GM12878 (cell line): ENCODE measurements at regions not wholly inside any gene's neighbourhood (a gene's known extent, or its start where the extent isn't known, plus 50 kb on each side); places are given as distances from the start of the nearest gene placed in this dataset.

Source experiments
- ATAC-seq: fragments of 200-7000 bp; cut with Tn5 transposase; 3 replicates; pipeline ENCODE4 v1.9.1; 2020; ENCODE audit warnings: mild to moderate bottlenecking, moderate library complexity
- BruUV-seq: library from RNA; stranded (reverse); fragments of 400-500 nt; replicated peaks from 2 replicates; lab custom pipeline; 2021; lab: Mats Ljungman, UMichigan
- CTCF ChIA-PET: fragments of 300-600 bp; sonication (Branson Sonifier 250); formaldehyde crosslinking; extraction: SDS; loops from one replicate; lab custom pipeline; 2021; ENCODE audit warnings: inconsistent platforms; lab: Yijun Ruan, JAX
- POLR2A ChIA-PET: fragments of 350-600 bp; formaldehyde crosslinking; extraction: SDS; loops from one replicate; lab custom pipeline; 2021; ENCODE audit warnings: inconsistent platforms; lab: Charles Lee
- RAD21 ChIA-PET: fragments of 300-600 bp; sonication (Branson Sonifier 250); formaldehyde crosslinking; loops from one replicate; lab custom pipeline; 2023; ENCODE audit warnings: antibody characterized with exemption; ENCODE audit not compliant: unreplicated experiment; lab: Charles Lee
- SMC1A ChIA-PET: fragments of 300-600 bp; sonication (Branson Sonifier 250); formaldehyde crosslinking; loops from one replicate; lab custom pipeline; 2023; ENCODE audit not compliant: unreplicated experiment, uncharacterized antibody; lab: Charles Lee
- DNase-seq: peaks from one replicate; pipeline ENCODE4 v3.0.0-alpha.2; 2011; ENCODE audit warnings: low read depth, low spot score
- FAIRE-seq: peaks from 3 replicates; lab custom pipeline; 2011; peaks lifted over from hg19 to GRCh38; lab: Jason Lieb, UNC
- H2AFZ ChIP-seq: 2 replicates; pipeline ENCODE4 v1.6.0; 2011; ENCODE audit warnings: low read depth, low read length, control low read depth; ENCODE audit not compliant: control insufficient read depth
- H3K27ac ChIP-seq: 2 replicates; pipeline ENCODE4 v1.5.1; 2011; ENCODE audit warnings: control low read depth; ENCODE audit not compliant: control insufficient read depth, insufficient read depth
- H3K27me3 ChIP-seq, 2 experiments: replicated peaks in 1 of 2; 2 replicates each; pipeline versions ENCODE4 v1.6.0 to v1.6.1; 2011; ENCODE audit warnings: low read length in 1 of 2; ENCODE audit not compliant: control insufficient read depth in 2 of 2, insufficient read depth in 2 of 2
- H3K36me3 ChIP-seq, 2 experiments: 2 replicates each; pipeline ENCODE4 v1.5.1; 2011; ENCODE audit warnings: low read length in 1 of 2; ENCODE audit not compliant: control insufficient read depth in 2 of 2, insufficient read depth in 2 of 2
- H3K4me1 ChIP-seq: 2 replicates; pipeline ENCODE4 v1.6.1; 2011; ENCODE audit warnings: mild to moderate bottlenecking, low read length, moderate library complexity, mixed read lengths; ENCODE audit not compliant: control insufficient read depth, insufficient read depth
- H3K4me2 ChIP-seq: 2 replicates; pipeline ENCODE4 v1.6.0; 2011; ENCODE audit warnings: control low read depth; ENCODE audit not compliant: control insufficient read depth, insufficient read depth
- H3K4me3 ChIP-seq: fragments of 200-600 bp; sonication (generic); 2 replicates; pipeline ENCODE4 v1.5.1; 2016
- H3K79me2 ChIP-seq: 2 replicates; pipeline ENCODE4 v1.6.0; 2011; ENCODE audit warnings: low read length; ENCODE audit not compliant: control insufficient read depth, insufficient read depth
- H3K9ac ChIP-seq: 2 replicates; pipeline ENCODE4 v1.8.0; 2011; ENCODE audit warnings: low read length, control low read depth, mixed read lengths; ENCODE audit not compliant: control insufficient read depth, insufficient read depth
- H3K9me3 ChIP-seq: replicated peaks from 3 replicates; pipeline ENCODE4 v1.5.1; 2011; ENCODE audit warnings: mild to moderate bottlenecking, low read length; ENCODE audit not compliant: control insufficient read depth, insufficient read depth
- H4K20me1 ChIP-seq: 2 replicates; pipeline ENCODE4 v1.6.0; 2011; ENCODE audit not compliant: control insufficient read depth, insufficient read depth
- IRF4 ChIP-seq: IDR thresholded peaks from 2 replicates; pipeline ENCODE4 v1.6.1; 2011; ENCODE audit warnings: low read depth, low read length
- PAX8 ChIP-seq: fragments of 450-650 bp; IDR thresholded peaks from 2 replicates; pipeline ENCODE4 v1.6.1; 2017; ENCODE audit warnings: mild to moderate bottlenecking, moderate library complexity
- RAD21 ChIP-seq: IDR thresholded peaks from 2 replicates; pipeline ENCODE4 v1.6.1; 2011; ENCODE audit warnings: mild to moderate bottlenecking, low read depth, low read length, moderate library complexity; ENCODE audit not compliant: insufficient read depth
- WGBS: methylation state at CpG from one replicate; pipeline ENCODE4 v1.1.6; 2016; ENCODE audit warnings: low lambda C conversion rate; ENCODE audit not compliant: insufficient replicate concordance, insufficient coverage; ENCODE audit errors: missing lambda C conversion rate; 5-methylcytosine and 5-hydroxymethylcytosine counted together
- in situ Hi-C: fragments of 300-500 bp; cut with MboI; formaldehyde crosslinking; loops from 9 replicates; pipeline ENCODE4 v1.14.3; 2018; ENCODE audit warnings: mixed read lengths
- intact Hi-C: fragments of 100-400 bp; cut with micrococcal nuclease; formaldehyde crosslinking; loops from one replicate; pipeline ENCODE4 v1.14.2; 2022; ENCODE audit not compliant: unreplicated experiment

DNA sequence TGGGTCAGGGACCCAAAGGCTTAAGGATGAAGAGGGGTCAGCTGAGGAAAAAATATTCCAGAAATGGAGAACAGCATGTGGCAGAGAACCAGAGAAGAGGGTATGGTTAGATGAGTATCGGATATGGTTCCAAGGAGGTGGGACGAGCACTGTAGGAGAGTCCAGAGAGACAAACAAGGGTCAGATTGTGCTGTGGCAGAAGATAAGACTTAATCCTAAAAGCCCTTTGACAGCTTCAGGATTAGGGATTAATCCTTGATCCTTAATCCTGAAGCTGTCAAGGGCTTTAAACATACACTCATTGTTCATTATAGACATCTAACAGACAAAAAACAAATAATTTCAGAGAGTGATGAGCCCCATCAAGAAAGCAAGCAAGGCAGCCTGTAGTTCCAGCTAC lies 124.0 kb downstream of the SPTSSA start:
- Histone ChIP-seq H3K27ac (no peak overlapping the region), H3K4me1 (no peaks in the 10 kb centered on the region), H3K9me3 (no peaks in the 10 kb centered on the region; the same call in 2 of the 3 replicates), H3K9ac (no peak overlapping the region), H4K20me1 (no peaks in the 10 kb centered on the region), H2AFZ (no peak overlapping the region), H3K36me3 (no peaks in the 10 kb centered on the region), H3K27me3 (no peaks in the 10 kb centered on the region), H3K79me2 (no peaks in the 10 kb centered on the region), H3K4me2 (no peak overlapping the region), H3K4me3 (no peak overlapping the region)
- 100% methylated on average over 2 of the region's 2 CpGs for WGBS
- ChIA-PET CTCF (interaction anchor here (0.5 to 1.2 kb wide), 2 partner anchors 15 to 1214 kb away, joined by 3 to 4 read pairs; no protein-coding TSS in a partner anchor), POLR2A (interaction anchor here (0.7 kb wide), 2 partner anchors 29 to 240 kb away, joined by 3 read pairs; no protein-coding TSS in a partner anchor), SMC1A (interaction anchor here (0.6 to 1.1 kb wide), 3 partner anchors 12 to 83 kb away, joined by 3 to 4 read pairs (median 3); no protein-coding TSS in a partner anchor), RAD21 (no interaction called here)
- intact Hi-C loops (no loop called here), in situ Hi-C loops (loop anchor here (25.0 kb wide), 1 partner anchor 1074 kb away; the partner anchor contains the start of gene NFKBIA)
- BruUV-seq, result no TSS peak
- no peak for FAIRE-seq
- no peak for TF ChIP-seq IRF4
- no peak for DNase-seq
- no peak for ATAC-seq

GRCh38 chr14:34336501-34336900 lies 125.5 kb downstream of the SPTSSA start:
- SMC1A ChIA-PET, result interaction anchor here (0.9 kb wide), 1 partner anchor 19 kb away, joined by 3 read pairs; no protein-coding TSS in a partner anchor
- no peak overlapping the region for H3K9ac ChIP-seq
- H2AFZ ChIP-seq, result no peak overlapping the region
- no peak overlapping the region for H3K4me3 ChIP-seq
- no peaks in the 10 kb centered on the region for H3K27me3 ChIP-seq
- no peak overlapping the region for H3K27ac ChIP-seq
- peaks cover 14% of the 10 kb centered on the region for H3K4me1 ChIP-seq
- DNase-seq, result no peak
- H4K20me1 ChIP-seq, result no peaks in the 10 kb centered on the region
- intact Hi-C loops, result no loop called here
- TF ChIP-seq PAX8 (no peak), RAD21 (no peak)
- TF ChIP-seq, all 136 proteins: peak for 0
- ATAC-seq (no peak), FAIRE-seq (no peak)
- ChIA-PET CTCF (interaction anchor here (1.0 to 1.2 kb wide), 2 partner anchors 11 to 1076 kb away, joined by 3 read pairs; no protein-coding TSS in a partner anchor), POLR2A (no interaction called here), RAD21 (no interaction called here)
- no TSS peak for BruUV-seq
- 100% methylated on average over 1 of the region's 1 CpG for WGBS
- H3K4me2 ChIP-seq, result no peak overlapping the region
- H3K36me3 ChIP-seq, result no peaks in the 10 kb centered on the region
- in situ Hi-C loops, result loop anchor here (25.0 kb wide), 1 partner anchor 1076 kb away; the partner anchor contains the start of gene NFKBIA
- no peaks in the 10 kb centered on the region for H3K79me2 ChIP-seq
- no peaks in the 10 kb centered on the region; the same call in 2 of the 3 replicates for H3K9me3 ChIP-seq
